ENCODE measurements at regions not wholly inside any gene's neighbourhood (a gene's known extent, or its start where the extent isn't known, plus 50 kb on each side); places are given as distances from the start of the nearest gene placed in this dataset.

GRCh38 chr13:24071016-24071415 is 89.5 kb upstream of the SPATA13 start:
- CTCF ChIA-PET, result no interaction called here
- H3K27me3 Mint-ChIP-seq, result peaks cover 0 to 5% of the 10 kb centered on the region in 2 donors
- Histone ChIP-seq H3K27me3 (replicated peaks in 1 of 2; ENCODE audit: control insufficient read depth in 2 of 2, extremely low read depth in 1 of 2, insufficient read depth in 2 of 2, low read length in 1 of 2) (peaks cover 0 to 3% of the 10 kb centered on the region in 2 experiments), H3K4me3 (ENCODE audit: control insufficient read depth in 1 of 2, extremely low read depth in 1 of 2, low read length in 1 of 2) (no peak overlapping the region), H3K4me1 (ENCODE audit: control insufficient read depth in 1 of 2, extremely low read depth in 1 of 2, insufficient read depth in 2 of 2, low read length in 2 of 2) (no peaks in the 10 kb centered on the region), H3K27ac (ENCODE audit: low read length) (no peak overlapping the region), H3K36me3 (ENCODE audit: control insufficient read depth in 2 of 2, extremely low read depth in 1 of 2, insufficient read depth in 1 of 2, low read length in 1 of 2) (no peaks in the 10 kb centered on the region), H3K9me3 (no peaks in the 10 kb centered on the region)
- H3K27ac Mint-ChIP-seq, result no peak overlapping the region
- H3K4me1 Mint-ChIP-seq, result no peaks in the 10 kb centered on the region
- DNase-seq (no peak), ATAC-seq (replicated peaks in 1 of 4) (no peak)
- H3K36me3 Mint-ChIP-seq, result no peaks in the 10 kb centered on the region
- H3K9me3 Mint-ChIP-seq, result peaks cover 0 to 3% (median 0%) of the 10 kb centered on the region in 3 donors
- no peak overlapping the region for H3K4me3 Mint-ChIP-seq
- 88% methylated on average over 1 of the region's 1 CpG for WGBS (ENCODE audit: insufficient coverage)
- POLR2A ChIA-PET, result no interaction called here

- Mint-ChIP-seq H3K36me3 (no peaks in the 10 kb centered on the region), H3K27ac (no peak overlapping the region), H3K27me3 (peaks cover 5 to 10% of the 10 kb centered on the region in 2 donors), H3K4me1 (peaks cover 0 to 4% (median 4%) of the 10 kb centered on the region in 3 donors), H3K9me3 (peaks cover 0 to 3% (median 0%) of the 10 kb centered on the region in 3 donors), H3K4me3 (no peak overlapping the region)
- no peak overlapping the region for H3K4me3 ChIP-seq (ENCODE audit: control insufficient read depth in 1 of 2, extremely low read depth in 1 of 2, low read length in 1 of 2)
- WGBS (ENCODE audit: insufficient coverage), result 100% methylated on average over 2 of the region's 6 CpGs
- POLR2A ChIA-PET, result no interaction called here
- CTCF ChIA-PET, result no interaction called here
- H3K27me3 ChIP-seq (replicated peaks in 1 of 2; ENCODE audit: control insufficient read depth in 2 of 2, extremely low read depth in 1 of 2, insufficient read depth in 2 of 2, low read length in 1 of 2), result no peaks in the 10 kb centered on the region
- no peaks in the 10 kb centered on the region for H3K4me1 ChIP-seq (ENCODE audit: control insufficient read depth in 1 of 2, extremely low read depth in 1 of 2, insufficient read depth in 2 of 2, low read length in 2 of 2)
- no peak overlapping the region for H3K27ac ChIP-seq (ENCODE audit: low read length)
- H3K9me3 ChIP-seq, result no peaks in the 10 kb centered on the region
- no peak for DNase-seq
- H3K36me3 ChIP-seq (ENCODE audit: control insufficient read depth in 2 of 2, extremely low read depth in 1 of 2, insufficient read depth in 1 of 2, low read length in 1 of 2), result no peaks in the 10 kb centered on the region
- ATAC-seq (replicated peaks in 1 of 4), result no peak
These were observed 89.0 kb upstream of the SPATA13 start for GRCh38 chr13:24071423-24072075.

- ChIA-PET POLR2A (no interaction called here), CTCF (no interaction called here)
- H3K9me3 ChIP-seq, result no peaks in the 10 kb centered on the region
- DNase-seq, result no peak
- no peaks in the 10 kb centered on the region for H3K36me3 Mint-ChIP-seq
- no peaks in the 10 kb centered on the region for H3K27me3 ChIP-seq (replicated peaks in 1 of 2; ENCODE audit: control insufficient read depth in 2 of 2, extremely low read depth in 1 of 2, insufficient read depth in 2 of 2, low read length in 1 of 2)
- H3K27ac ChIP-seq (ENCODE audit: low read length), result no peak overlapping the region
- peaks cover 9 to 11% of the 10 kb centered on the region in 2 donors for H3K27me3 Mint-ChIP-seq
- 100% methylated on average over 1 of the region's 2 CpGs for WGBS (ENCODE audit: insufficient coverage)
- peaks cover 0 to 6% (median 5%) of the 10 kb centered on the region in 3 donors for H3K4me1 Mint-ChIP-seq
- H3K27ac Mint-ChIP-seq, result no peak overlapping the region
- no peak overlapping the region for H3K4me3 ChIP-seq (ENCODE audit: control insufficient read depth in 1 of 2, extremely low read depth in 1 of 2, low read length in 1 of 2)
- no peak for ATAC-seq (replicated peaks in 1 of 4)
- no peaks in the 10 kb centered on the region for H3K36me3 ChIP-seq (ENCODE audit: control insufficient read depth in 2 of 2, extremely low read depth in 1 of 2, insufficient read depth in 1 of 2, low read length in 1 of 2)
- H3K4me1 ChIP-seq (ENCODE audit: control insufficient read depth in 1 of 2, extremely low read depth in 1 of 2, insufficient read depth in 2 of 2, low read length in 2 of 2), result no peaks in the 10 kb centered on the region
- no peaks in the 10 kb centered on the region for H3K9me3 Mint-ChIP-seq
- H3K4me3 Mint-ChIP-seq, result no peak overlapping the region
These were observed 86.9 kb upstream of the SPATA13 start for GRCh38 chr13:24073657-24074056.

- no peaks in the 10 kb centered on the region for H3K36me3 Mint-ChIP-seq
- DNase-seq (no peak), ATAC-seq (replicated peaks in 1 of 4) (no peak)
- ChIA-PET CTCF (no interaction called here), POLR2A (no interaction called here)
- WGBS (ENCODE audit: insufficient coverage), result 64% methylated on average over 2 of the region's 2 CpGs
- Histone ChIP-seq H3K27me3 (replicated peaks in 1 of 2; ENCODE audit: control insufficient read depth in 2 of 2, extremely low read depth in 1 of 2, insufficient read depth in 2 of 2, low read length in 1 of 2) (no peaks in the 10 kb centered on the region), H3K9me3 (no peaks in the 10 kb centered on the region), H3K27ac (ENCODE audit: low read length) (no peak overlapping the region), H3K36me3 (ENCODE audit: control insufficient read depth in 2 of 2, extremely low read depth in 1 of 2, insufficient read depth in 1 of 2, low read length in 1 of 2) (no peaks in the 10 kb centered on the region), H3K4me3 (ENCODE audit: control insufficient read depth in 1 of 2, extremely low read depth in 1 of 2, low read length in 1 of 2) (no peak overlapping the region), H3K4me1 (ENCODE audit: control insufficient read depth in 1 of 2, extremely low read depth in 1 of 2, insufficient read depth in 2 of 2, low read length in 2 of 2) (no peaks in the 10 kb centered on the region)
- peaks cover 0 to 6% (median 5%) of the 10 kb centered on the region in 3 donors for H3K4me1 Mint-ChIP-seq
- no peaks in the 10 kb centered on the region for H3K9me3 Mint-ChIP-seq
- H3K27me3 Mint-ChIP-seq, result peaks cover 9 to 11% of the 10 kb centered on the region in 2 donors
- no peak overlapping the region for H3K4me3 Mint-ChIP-seq
- H3K27ac Mint-ChIP-seq, result no peak overlapping the region
These were observed 85.8 kb upstream of the SPATA13 start for GRCh38 chr13:24074678-24075077.

GRCh38 chr13:24075137-24075975 is 85.2 kb upstream of the SPATA13 start:
- no peaks in the 10 kb centered on the region for H3K9me3 Mint-ChIP-seq

GRCh38 chr13:24076109-24076508 is 84.4 kb upstream of the SPATA13 start:
- no peaks in the 10 kb centered on the region for H3K4me1 ChIP-seq (ENCODE audit: control insufficient read depth in 1 of 2, extremely low read depth in 1 of 2, insufficient read depth in 2 of 2, low read length in 2 of 2)
- H3K9me3 Mint-ChIP-seq, result no peaks in the 10 kb centered on the region
- H3K27ac Mint-ChIP-seq, result no peak overlapping the region
- H3K9me3 ChIP-seq, result no peaks in the 10 kb centered on the region
- H3K4me3 Mint-ChIP-seq, result peak overlapping the region in 1 of 3 donors; percentile 33
- DNase-seq, result no peak
- H3K27me3 Mint-ChIP-seq, result peaks cover 7 to 9% of the 10 kb centered on the region in 2 donors
- no peak overlapping the region for H3K27ac ChIP-seq (ENCODE audit: low read length)
- ATAC-seq (replicated peaks in 1 of 4), result no peak
- POLR2A ChIA-PET, result no interaction called here
- no peak overlapping the region for H3K4me3 ChIP-seq (ENCODE audit: control insufficient read depth in 1 of 2, extremely low read depth in 1 of 2, low read length in 1 of 2)
- no peaks in the 10 kb centered on the region for H3K36me3 ChIP-seq (ENCODE audit: control insufficient read depth in 2 of 2, extremely low read depth in 1 of 2, insufficient read depth in 1 of 2, low read length in 1 of 2)
- H3K36me3 Mint-ChIP-seq, result no peaks in the 10 kb centered on the region
- CTCF ChIA-PET, result no interaction called here
- peaks cover 0 to 6% (median 5%) of the 10 kb centered on the region in 3 donors for H3K4me1 Mint-ChIP-seq
- WGBS (ENCODE audit: insufficient coverage), result 63% methylated on average over 3 of the region's 3 CpGs
- no peaks in the 10 kb centered on the region for H3K27me3 ChIP-seq (replicated peaks in 1 of 2; ENCODE audit: control insufficient read depth in 2 of 2, extremely low read depth in 1 of 2, insufficient read depth in 2 of 2, low read length in 1 of 2)

More at GRCh38 chr13:24075137-24075975, 85.2 kb upstream of the SPATA13 start:
- WGBS (ENCODE audit: insufficient coverage), result no CpG with 5 or more reads among the region's 7 CpGs
- peaks cover 0 to 6% (median 5%) of the 10 kb centered on the region in 3 donors for H3K4me1 Mint-ChIP-seq
- H3K36me3 ChIP-seq (ENCODE audit: control insufficient read depth in 2 of 2, extremely low read depth in 1 of 2, insufficient read depth in 1 of 2, low read length in 1 of 2), result no peaks in the 10 kb centered on the region
- H3K4me3 ChIP-seq (ENCODE audit: control insufficient read depth in 1 of 2, extremely low read depth in 1 of 2, low read length in 1 of 2), result no peak overlapping the region
- no peaks in the 10 kb centered on the region for H3K27me3 ChIP-seq (replicated peaks in 1 of 2; ENCODE audit: control insufficient read depth in 2 of 2, extremely low read depth in 1 of 2, insufficient read depth in 2 of 2, low read length in 1 of 2)
- POLR2A ChIA-PET, result no interaction called here
- H3K27ac ChIP-seq (ENCODE audit: low read length), result no peak overlapping the region
- no peaks in the 10 kb centered on the region for H3K4me1 ChIP-seq (ENCODE audit: control insufficient read depth in 1 of 2, extremely low read depth in 1 of 2, insufficient read depth in 2 of 2, low read length in 2 of 2)
- no peak overlapping the region for H3K4me3 Mint-ChIP-seq
- H3K36me3 Mint-ChIP-seq, result no peaks in the 10 kb centered on the region
- no peak overlapping the region for H3K27ac Mint-ChIP-seq
- no peak for DNase-seq
- CTCF ChIA-PET, result no interaction called here
- H3K27me3 Mint-ChIP-seq, result peaks cover 9 to 11% of the 10 kb centered on the region in 2 donors
- no peak for ATAC-seq (replicated peaks in 1 of 4)
- no peaks in the 10 kb centered on the region for H3K9me3 ChIP-seq
